GM13976 (cell line): ENCODE measurements at regions not wholly inside any gene's neighbourhood (a gene's known extent, or its start where the extent isn't known, plus 50 kb on each side); places are given as distances from the start of the nearest gene placed in this dataset.

Source experiments
- DNase-seq: peaks from one replicate; pipeline ENCODE4 v3.0.0; 2012; ENCODE audit warnings: low spot score
- in situ Hi-C: fragments of 300-500 bp; cut with MboI; formaldehyde crosslinking; loops from one replicate; pipeline ENCODE4 v1.12.0; 2022; ENCODE audit warnings: low sequenced_read_pairs, mixed read lengths, inconsistent platforms; ENCODE audit not compliant: unreplicated experiment
- TF ChIP-seq, protein P1 (sequence below): IDR thresholded peaks from 2 replicates; pipeline ENCODE4 v1.5.1; 2012; ENCODE audit warnings: borderline replicate concordance, mild to moderate bottlenecking; ENCODE audit not compliant: insufficient read depth; ENCODE audit errors: extremely low read depth, missing control alignments, control extremely low read depth

DNA sequence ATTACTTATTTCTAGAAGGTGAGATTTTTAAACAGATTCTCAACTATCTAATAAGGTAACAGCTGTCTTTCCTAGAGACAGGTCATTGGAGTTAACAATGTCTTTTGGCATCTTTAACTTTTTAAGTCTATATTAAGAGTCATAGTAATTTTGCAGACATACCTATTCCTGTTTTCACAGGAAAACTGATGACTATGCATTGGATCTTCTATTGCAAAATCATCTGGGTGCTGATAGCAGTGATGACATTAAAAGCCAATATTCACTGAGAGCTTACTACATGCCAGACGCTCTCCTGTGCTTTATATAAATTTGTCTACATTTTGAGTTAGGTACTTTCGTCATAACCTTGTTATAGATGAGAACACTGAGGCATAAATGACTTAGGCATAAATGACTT, 462.4 kb upstream of the MARCKS start:
- TF ChIP-seq, protein P1, sequence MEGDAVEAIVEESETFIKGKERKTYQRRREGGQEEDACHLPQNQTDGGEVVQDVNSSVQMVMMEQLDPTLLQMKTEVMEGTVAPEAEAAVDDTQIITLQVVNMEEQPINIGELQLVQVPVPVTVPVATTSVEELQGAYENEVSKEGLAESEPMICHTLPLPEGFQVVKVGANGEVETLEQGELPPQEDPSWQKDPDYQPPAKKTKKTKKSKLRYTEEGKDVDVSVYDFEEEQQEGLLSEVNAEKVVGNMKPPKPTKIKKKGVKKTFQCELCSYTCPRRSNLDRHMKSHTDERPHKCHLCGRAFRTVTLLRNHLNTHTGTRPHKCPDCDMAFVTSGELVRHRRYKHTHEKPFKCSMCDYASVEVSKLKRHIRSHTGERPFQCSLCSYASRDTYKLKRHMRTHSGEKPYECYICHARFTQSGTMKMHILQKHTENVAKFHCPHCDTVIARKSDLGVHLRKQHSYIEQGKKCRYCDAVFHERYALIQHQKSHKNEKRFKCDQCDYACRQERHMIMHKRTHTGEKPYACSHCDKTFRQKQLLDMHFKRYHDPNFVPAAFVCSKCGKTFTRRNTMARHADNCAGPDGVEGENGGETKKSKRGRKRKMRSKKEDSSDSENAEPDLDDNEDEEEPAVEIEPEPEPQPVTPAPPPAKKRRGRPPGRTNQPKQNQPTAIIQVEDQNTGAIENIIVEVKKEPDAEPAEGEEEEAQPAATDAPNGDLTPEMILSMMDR, result no peak
- in situ Hi-C loops, result no loop called here
- no peak for DNase-seq

DNA sequence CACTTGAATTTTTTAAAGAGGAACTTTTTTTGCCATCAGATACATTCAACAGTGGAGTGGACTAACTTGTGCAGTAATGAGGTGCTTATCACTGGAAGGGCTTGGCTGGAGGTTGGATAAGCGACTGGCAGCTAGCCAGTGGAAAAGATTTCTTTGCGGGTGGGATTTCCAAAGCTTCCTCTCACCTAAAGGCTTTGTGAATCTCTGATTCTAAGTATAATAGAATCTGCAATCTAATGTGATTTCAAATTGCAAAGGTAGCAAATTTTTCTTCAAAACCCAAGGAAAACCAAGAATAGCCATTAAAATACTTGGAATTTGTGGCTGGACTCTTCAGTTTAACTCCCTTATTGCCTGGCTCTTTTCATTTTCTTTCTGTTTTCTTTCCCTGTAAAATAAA, 460.4 kb upstream of the MARCKS start:
- TF ChIP-seq, protein P1, result no peak
- DNase-seq, result no peak
- in situ Hi-C loops, result no loop called here

DNA sequence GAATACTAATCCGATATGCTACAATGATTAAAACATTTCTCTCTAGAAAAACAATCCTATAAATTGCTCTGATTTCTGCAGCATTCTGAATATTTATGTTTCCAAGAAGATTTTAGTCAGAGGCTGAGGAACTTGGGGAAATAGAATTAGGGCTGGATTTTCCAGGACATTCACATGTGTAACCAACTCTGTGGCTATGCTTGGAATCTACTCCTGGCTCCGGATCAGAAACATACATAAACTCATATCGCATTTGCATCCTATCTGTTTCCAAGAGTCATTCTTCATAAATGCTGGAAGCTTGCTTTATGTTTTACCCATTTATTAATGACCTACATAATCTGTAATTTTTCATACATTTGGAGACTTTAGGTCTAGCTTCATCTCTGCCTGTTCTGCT, 459.9 kb upstream of the MARCKS start:
- in situ Hi-C loops, result no loop called here
- DNase-seq, result no peak
- TF ChIP-seq, protein P1, result no peak

DNA sequence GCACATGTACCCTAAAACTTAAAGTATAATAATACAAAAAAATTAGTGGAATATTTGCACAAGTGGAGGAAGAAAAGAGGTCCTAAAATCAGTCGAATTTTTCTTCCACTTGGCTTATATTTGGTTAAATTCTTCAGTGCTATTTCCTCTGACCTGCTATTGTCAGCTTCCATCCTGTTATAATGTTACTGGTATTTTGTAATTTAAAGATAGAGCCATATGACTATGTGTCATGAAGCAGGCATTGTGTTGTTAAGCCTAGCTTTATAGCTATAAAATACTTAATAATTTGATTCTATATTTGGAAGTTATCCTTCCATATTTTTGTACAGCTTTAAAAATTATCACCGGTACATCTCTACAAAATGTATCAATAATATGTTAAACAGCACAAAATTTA, 455.9 kb upstream of the MARCKS start:
- in situ Hi-C loops, result no loop called here
- DNase-seq, result no peak
- TF ChIP-seq, protein P1, result no peak

DNA sequence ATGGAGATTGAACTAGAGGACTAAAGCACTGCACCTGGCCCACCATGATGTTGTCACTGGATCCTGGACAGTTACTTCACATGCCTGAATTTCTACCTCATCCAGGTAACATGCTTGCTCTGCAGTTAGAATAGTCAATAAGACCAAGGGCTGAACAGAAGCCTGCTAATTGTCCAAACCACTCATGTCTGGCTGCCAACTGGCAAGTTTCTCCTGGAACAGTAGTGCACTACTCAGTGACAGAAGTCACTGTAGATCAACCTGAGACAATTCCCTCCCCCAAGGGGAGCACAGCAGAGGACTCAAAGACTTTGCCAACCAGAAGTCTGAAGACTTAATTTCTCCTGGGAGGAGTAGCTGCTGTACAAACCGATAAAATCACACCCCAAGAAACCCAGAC, 454.6 kb upstream of the MARCKS start:
- in situ Hi-C loops, result no loop called here
- DNase-seq, result no peak
- TF ChIP-seq, protein P1, result no peak

DNA sequence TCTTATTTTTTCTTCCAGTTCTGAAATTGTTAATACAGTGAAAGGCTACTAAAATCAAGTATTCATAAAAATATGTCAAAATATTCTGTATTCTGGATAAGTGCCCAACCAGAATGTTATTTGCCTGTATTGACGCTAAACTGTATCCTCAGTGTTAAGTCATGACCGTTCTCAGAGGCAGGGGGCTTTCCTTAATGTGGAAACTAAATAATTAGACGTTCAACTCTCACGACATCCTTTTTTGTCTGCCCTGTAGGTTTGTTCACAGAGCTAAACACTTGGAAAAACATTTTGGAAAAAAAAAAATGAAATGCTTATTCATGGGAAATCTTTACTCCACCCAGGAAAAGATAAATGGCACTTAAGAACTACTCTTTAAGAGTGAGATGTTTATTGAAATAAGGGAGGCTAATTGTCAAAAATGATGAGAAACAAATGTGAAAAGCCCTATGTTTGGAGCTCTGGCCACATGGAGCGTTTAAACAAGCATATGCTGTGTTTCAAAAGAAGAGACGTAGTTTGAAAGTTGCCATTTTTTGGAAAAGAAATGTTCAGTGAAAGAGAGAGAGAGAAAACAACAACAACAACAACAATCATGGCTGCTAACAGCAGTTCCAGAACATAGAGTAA, 453.1 kb upstream of the MARCKS start:
- TF ChIP-seq, protein P1, result no peak
- in situ Hi-C loops, result no loop called here
- DNase-seq, result no peak
